Heart left ventricle (tissue), 16 donors: ENCODE measurements at regions not wholly inside any gene's neighbourhood (a gene's known extent, or its start where the extent isn't known, plus 50 kb on each side); places are given as distances from the start of the nearest gene placed in this dataset.

Source experiments
- ATAC-seq, 4 donors: fragments of 200-7000 bp; cut with Tn5 transposase; one replicate each; pipeline ENCODE4 v1.9.1; 2020 to 2022; ENCODE audit warnings: moderate library complexity in 4 of 4, mild to moderate bottlenecking in 3 of 4, moderate number of reproducible peaks in 1 of 4
- DNase-seq, 5 donors: peaks; one replicate each; pipeline ENCODE4 v3.0.0-alpha.2; 2020
- H3K27ac ChIP-seq, 12 donors: fragments of 200-600 bp; sonication (generic) in 4 of 12; one replicate each; pipeline versions ENCODE4 v1.5.0 to v1.8.0; 2016 to 2022; ENCODE audit warnings: mild to moderate bottlenecking in 2 of 12
- H3K27me3 ChIP-seq, 9 donors: fragments of 200-600 bp; sonication (generic) in 2 of 9; one replicate each; pipeline versions ENCODE4 v1.5.1 to v1.8.0; 2016 to 2022; ENCODE audit warnings: mild to moderate bottlenecking in 3 of 9
- H3K36me3 ChIP-seq, 9 donors: fragments of 200-600 bp; sonication (generic) in 2 of 9; one replicate each; pipeline versions ENCODE4 v1.5.0 to v1.8.0; 2018 to 2022; ENCODE audit warnings: mild to moderate bottlenecking in 2 of 9
- H3K4me1 ChIP-seq, 12 donors: fragments of 200-600 bp; sonication (generic) in 4 of 12; one replicate each; pipeline versions ENCODE4 v1.5.0 to v1.8.0; 2016 to 2022; ENCODE audit warnings: mild to moderate bottlenecking in 3 of 12
- H3K4me3 ChIP-seq, 12 donors: fragments of 200-600 bp; sonication (generic) in 4 of 12; one replicate each; pipeline versions ENCODE4 v1.5.0 to v1.8.0; 2017 to 2022; ENCODE audit warnings: mild to moderate bottlenecking in 9 of 12, moderate library complexity in 4 of 12
- H3K9me3 ChIP-seq, 12 donors: fragments of 200-600 bp; sonication (generic) in 4 of 12; one replicate each; pipeline versions ENCODE4 v1.5.0 to v1.8.0; 2016 to 2022; ENCODE audit warnings: mild to moderate bottlenecking in 1 of 12
- POLR2A ChIP-seq, 2 donors: fragments of 450-650 bp; IDR thresholded peaks; one replicate each; pipeline ENCODE4 v1.6.1; 2017; ENCODE audit warnings: antibody characterized with exemption in 2 of 2, mild to moderate bottlenecking in 2 of 2, moderate library complexity in 2 of 2
- WGBS, 4 donors: extraction: QIAGEN DNeasy Blood & Tissue Kit in 2 of 4; methylation state at CpG; one replicate each; pipeline versions ENCODE4 v1.1.5 to v1.1.7; 2013 to 2018; 5-methylcytosine and 5-hydroxymethylcytosine counted together
- intact Hi-C, 10 donors: fragments of 100-400 bp; cut with DNase I; formaldehyde crosslinking; loops; one replicate each; pipeline versions ENCODE4 v1.11.1 to v1.14.2; 2022
- TF ChIP-seq, protein P1 (sequence below), 12 donors: fragments of 200-600 bp; sonication (generic) in 4 of 12; IDR thresholded peaks; one replicate each; pipeline versions ENCODE4 v1.5.0 to v1.8.0; 2018 to 2022; ENCODE audit warnings: antibody characterized with exemption in 12 of 12, mild to moderate bottlenecking in 5 of 12
- donor health status: ischemic (EF 13 %, LVEDD 7.1; RV severe dilation, severe dysfunction).
- donor health status: healthy with polysubstance abuse.
- donor health status: DM: no; HTN: yes; CAD: no.
- donor health status: DM: no; HTN: no; CAD: no.
- donor health status: ischemic (EF 25% LVEDD 6.9; RV normal size, moderate dysfunction).
- donor health status: ischemic (EF 25% LVEDD 5.7; RV mildly dilated, moderate dysfunction).
- donor health status: healthy.
- donor health status: DM: yes; HTN: yes; CAD: no.
- donor health status: ischemic (EF 35%, LVEDD 5.7; RV mildly dilated, moderate dysfunction).
- donor health status: nonischemic (EF 11% LVEDD 7.7; RV severe dilation, severe dysfunction).
- donor health status: DM: yes; HTN: yes; CAD: no.
- donor health status: PGD.
- donor health status: ischemic (EF 29% LVEDD 5.4; RV normal size, mild dysfunction).
- donor health status: nonischemic (EF 23%, LVEDD 6.1; RV moderate dilation, normal function).

GRCh38 chr7:153388611-153389010 is 629.1 kb downstream of the ACTR3B start:
- H3K27ac ChIP-seq, result no peak overlapping the region
- no peaks in the 10 kb centered on the region for H3K27me3 ChIP-seq
- no peaks in the 10 kb centered on the region for H3K36me3 ChIP-seq
- no peak for ATAC-seq
- no peak for TF ChIP-seq POLR2A (IDR thresholded peaks at IDR 0.05)
- no peaks in the 10 kb centered on the region for H3K4me1 ChIP-seq
- H3K4me3 ChIP-seq, result no peak overlapping the region
- H3K9me3 ChIP-seq, result peaks cover 0 to 20% (median 1%) of the 10 kb centered on the region in 12 donors
- intact Hi-C loops, result loop anchor here in 5 of 10 donors (10.0 kb wide), 2 partner anchors 446 to 494 kb away; no protein-coding TSS in a partner anchor
- DNase-seq, result no peak

GRCh38 chr7:153389261-153389660 is 629.7 kb downstream of the ACTR3B start:
- 44 to 69% (median 52%) methylated on average over 3 of the region's 3 CpGs for whole genome bisulfite sequencing, 4 donors
- DNase-seq, result no peak

GRCh38 chr7:153390955-153391354 is 631.4 kb downstream of the ACTR3B start:
- no peak overlapping the region for H3K27ac ChIP-seq
- no peaks in the 10 kb centered on the region for H3K27me3 ChIP-seq
- 26 to 42% (median 34%) methylated on average over 2 of the region's 2 CpGs for WGBS, 4 donors
- intact Hi-C loops, result loop anchor here in 1 of 10 donors (2.0 kb wide), 1 partner anchor 134 kb away; no protein-coding TSS in a partner anchor
- no peaks in the 10 kb centered on the region for H3K36me3 ChIP-seq
- no peaks in the 10 kb centered on the region for H3K4me1 ChIP-seq
- no peak overlapping the region for H3K4me3 ChIP-seq
- no peak for ATAC-seq
- DNase-seq, result no peak
- peaks cover 0 to 25% (median 3%) of the 10 kb centered on the region in 12 donors for H3K9me3 ChIP-seq
- TF ChIP-seq, protein P1, sequence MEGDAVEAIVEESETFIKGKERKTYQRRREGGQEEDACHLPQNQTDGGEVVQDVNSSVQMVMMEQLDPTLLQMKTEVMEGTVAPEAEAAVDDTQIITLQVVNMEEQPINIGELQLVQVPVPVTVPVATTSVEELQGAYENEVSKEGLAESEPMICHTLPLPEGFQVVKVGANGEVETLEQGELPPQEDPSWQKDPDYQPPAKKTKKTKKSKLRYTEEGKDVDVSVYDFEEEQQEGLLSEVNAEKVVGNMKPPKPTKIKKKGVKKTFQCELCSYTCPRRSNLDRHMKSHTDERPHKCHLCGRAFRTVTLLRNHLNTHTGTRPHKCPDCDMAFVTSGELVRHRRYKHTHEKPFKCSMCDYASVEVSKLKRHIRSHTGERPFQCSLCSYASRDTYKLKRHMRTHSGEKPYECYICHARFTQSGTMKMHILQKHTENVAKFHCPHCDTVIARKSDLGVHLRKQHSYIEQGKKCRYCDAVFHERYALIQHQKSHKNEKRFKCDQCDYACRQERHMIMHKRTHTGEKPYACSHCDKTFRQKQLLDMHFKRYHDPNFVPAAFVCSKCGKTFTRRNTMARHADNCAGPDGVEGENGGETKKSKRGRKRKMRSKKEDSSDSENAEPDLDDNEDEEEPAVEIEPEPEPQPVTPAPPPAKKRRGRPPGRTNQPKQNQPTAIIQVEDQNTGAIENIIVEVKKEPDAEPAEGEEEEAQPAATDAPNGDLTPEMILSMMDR (IDR thresholded peaks at IDR 0.05), result no peak
- no peak for TF ChIP-seq POLR2A (IDR thresholded peaks at IDR 0.05)

More at GRCh38 chr7:153389261-153389660, 629.7 kb downstream of the ACTR3B start:
- Histone ChIP-seq H3K27me3 (no peaks in the 10 kb centered on the region), H3K4me3 (no peak overlapping the region), H3K27ac (peak overlapping the region in 1 of 12 donors; percentile 28), H3K36me3 (no peaks in the 10 kb centered on the region), H3K4me1 (no peaks in the 10 kb centered on the region), H3K9me3 (peaks cover 0 to 25% (median 3%) of the 10 kb centered on the region in 12 donors)
- ATAC-seq, result peak; percentile 55 to 93 (median 80)
- intact Hi-C loops, result loop anchor here in 5 of 10 donors (10.0 kb wide), 2 partner anchors 446 to 494 kb away; no protein-coding TSS in a partner anchor
- TF ChIP-seq, protein P1 (IDR thresholded peaks at IDR 0.05), result no peak
- no peak for TF ChIP-seq POLR2A (IDR thresholded peaks at IDR 0.05)

DNA sequence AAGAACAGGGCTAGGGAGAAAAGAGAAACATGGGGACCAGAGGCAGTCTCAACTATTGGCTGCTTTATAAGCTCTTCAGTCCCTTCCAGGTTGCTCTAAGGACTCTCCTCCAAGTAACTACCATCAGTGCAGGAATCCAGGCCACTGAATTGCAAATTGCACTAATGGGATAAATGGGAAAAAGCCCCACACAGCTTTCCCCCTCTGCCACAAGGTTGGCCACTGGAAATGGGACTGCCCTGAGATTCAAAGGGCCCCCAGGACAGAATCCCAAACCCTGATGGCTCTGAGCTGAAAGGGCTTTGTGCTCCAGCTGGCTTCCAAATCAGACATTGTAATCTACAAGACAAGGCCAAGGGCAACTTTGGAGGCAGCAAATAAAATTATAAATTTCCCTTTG is 633.2 kb downstream of the ACTR3B start:
- H3K4me3 ChIP-seq, result no peak overlapping the region
- intact Hi-C loops, result no loop called here

More for the DNA sequence above, 633.2 kb downstream of the ACTR3B start:
- no peaks in the 10 kb centered on the region for H3K27me3 ChIP-seq
- DNase-seq (no peak), ATAC-seq (no peak)
- TF ChIP-seq, protein P1 (IDR thresholded peaks at IDR 0.05), result no peak
- TF ChIP-seq POLR2A (IDR thresholded peaks at IDR 0.05), result no peak
- H3K27ac ChIP-seq, result no peak overlapping the region
- H3K36me3 ChIP-seq, result no peaks in the 10 kb centered on the region
- H3K9me3 ChIP-seq, result peaks cover 0 to 25% (median 3%) of the 10 kb centered on the region in 12 donors
- H3K4me1 ChIP-seq, result no peaks in the 10 kb centered on the region
